Dendritic cell treated with granulocyte-macrophage colony-stimulating factor and Interleukin-4, amounts not matched to agents 40 ng/mL and 50 ng/mL, for 4 days (primary cell): ENCODE measurements at regions not wholly inside any gene's neighbourhood (a gene's known extent, or its start where the extent isn't known, plus 50 kb on each side); places are given as distances from the start of the nearest gene placed in this dataset.
A peak's percentile ranks its signal among the peaks of the same experiment; 100 is the strongest.

Source experiments
- H3K27ac Mint-ChIP-seq: one replicate; pipeline ENCODE4 v1.8.0; 2022; ENCODE audit warnings: mild to moderate bottlenecking, mixed read lengths
- H3K27me3 Mint-ChIP-seq: one replicate; pipeline ENCODE4 v1.8.0; 2022; ENCODE audit warnings: mild to moderate bottlenecking, mixed read lengths
- H3K36me3 Mint-ChIP-seq: one replicate; pipeline ENCODE4 v1.8.0; 2022; ENCODE audit warnings: low read depth, mixed read lengths
- H3K4me1 Mint-ChIP-seq: one replicate; pipeline ENCODE4 v1.8.0; 2022; ENCODE audit warnings: low read depth, mixed read lengths
- H3K4me3 Mint-ChIP-seq: one replicate; pipeline ENCODE4 v1.8.0; 2022; ENCODE audit warnings: mild to moderate bottlenecking, moderate library complexity, mixed read lengths
- H3K9me3 Mint-ChIP-seq: one replicate; pipeline ENCODE4 v1.8.0; 2022; ENCODE audit warnings: mixed read lengths
- intact Hi-C: fragments of 100-400 bp; cut with micrococcal nuclease; formaldehyde crosslinking; loops from one replicate; pipeline ENCODE4 v1.15.0; 2022

DNA sequence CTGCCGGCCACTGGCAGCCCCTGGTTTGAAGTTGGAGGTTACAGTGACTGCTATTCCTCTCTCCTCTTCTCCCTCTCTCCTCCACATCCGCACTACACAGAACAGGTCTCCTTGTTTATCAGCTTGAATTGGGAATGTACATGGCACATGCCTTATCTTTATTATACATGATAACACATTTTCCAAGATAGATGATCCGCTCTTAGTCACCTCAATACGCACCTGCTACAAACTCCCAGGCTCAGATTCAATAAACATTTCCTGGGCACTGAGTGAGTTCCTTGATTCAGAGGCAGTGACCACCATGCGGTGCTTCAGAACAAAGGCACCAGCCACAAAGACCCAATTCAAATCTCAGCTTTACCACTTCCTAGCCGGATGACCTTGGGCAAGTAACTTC, 227.7 kb downstream of the TSHZ3 start:
- Mint-ChIP-seq H3K4me1 (peaks cover 18% of the 10 kb centered on the region), H3K36me3 (no peaks in the 10 kb centered on the region), H3K4me3 (no peak overlapping the region), H3K27ac (peak overlapping the region; percentile 5), H3K9me3 (no peaks in the 10 kb centered on the region), H3K27me3 (peaks cover 22% of the 10 kb centered on the region)
- intact Hi-C loops: no loop called here

- Mint-ChIP-seq H3K4me1 (peaks cover 18% of the 10 kb centered on the region), H3K27ac (peak overlapping the region; percentile 5), H3K9me3 (no peaks in the 10 kb centered on the region), H3K36me3 (no peaks in the 10 kb centered on the region), H3K4me3 (no peak overlapping the region), H3K27me3 (peaks cover 22% of the 10 kb centered on the region)
- intact Hi-C loops: no loop called here
Measured at GRCh38 chr19:31120952-31121351, 228.3 kb downstream of the TSHZ3 start.

DNA sequence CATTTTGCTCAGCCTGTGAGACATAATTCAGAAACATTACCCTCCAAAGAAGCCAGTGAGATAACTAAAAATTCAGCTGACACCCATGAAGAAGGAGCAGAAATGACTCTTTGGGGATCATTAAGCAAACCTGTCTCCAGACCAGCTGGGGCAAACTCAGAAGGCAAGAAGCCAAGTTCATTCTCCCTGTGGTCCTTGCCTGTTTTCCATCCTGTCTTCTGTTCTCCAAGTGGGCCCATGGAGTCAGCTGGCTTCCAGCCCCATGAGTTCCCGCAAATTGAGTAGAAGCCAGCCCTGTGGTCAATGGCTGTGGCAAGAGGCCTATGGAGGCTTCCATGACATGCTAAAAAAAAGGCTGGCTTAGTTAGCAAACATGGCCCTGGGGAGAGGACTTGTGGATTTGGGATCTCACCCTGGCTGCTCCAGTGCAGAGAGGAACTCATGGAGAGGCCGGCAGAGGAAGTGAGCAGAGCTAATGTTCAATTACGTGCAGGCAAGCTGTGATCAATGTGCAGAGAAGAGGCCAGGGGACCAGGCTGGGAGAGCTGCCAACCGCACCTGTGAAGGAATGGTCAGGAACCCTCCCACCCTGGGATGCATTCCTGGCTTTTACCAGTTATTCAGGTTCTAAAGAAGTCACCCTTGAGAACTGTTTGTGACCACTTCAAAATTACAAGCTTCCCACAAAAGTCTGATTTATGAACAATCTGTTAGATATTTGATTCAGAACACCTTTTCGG, 229.1 kb downstream of the TSHZ3 start:
- Mint-ChIP-seq H3K27me3 (peaks cover 19% of the 10 kb centered on the region), H3K27ac (no peak overlapping the region), H3K9me3 (no peaks in the 10 kb centered on the region), H3K4me1 (peaks cover 18% of the 10 kb centered on the region), H3K4me3 (no peak overlapping the region), H3K36me3 (no peaks in the 10 kb centered on the region)
- intact Hi-C loops: no loop called here

- Mint-ChIP-seq H3K9me3 (no peaks in the 10 kb centered on the region), H3K4me3 (no peak overlapping the region), H3K27me3 (peaks cover 23% of the 10 kb centered on the region), H3K4me1 (peaks cover 18% of the 10 kb centered on the region), H3K36me3 (no peaks in the 10 kb centered on the region), H3K27ac (peak overlapping the region; percentile 43)
- intact Hi-C loops: no loop called here
Measured at GRCh38 chr19:31118986-31119385, 230.2 kb downstream of the TSHZ3 start.

DNA sequence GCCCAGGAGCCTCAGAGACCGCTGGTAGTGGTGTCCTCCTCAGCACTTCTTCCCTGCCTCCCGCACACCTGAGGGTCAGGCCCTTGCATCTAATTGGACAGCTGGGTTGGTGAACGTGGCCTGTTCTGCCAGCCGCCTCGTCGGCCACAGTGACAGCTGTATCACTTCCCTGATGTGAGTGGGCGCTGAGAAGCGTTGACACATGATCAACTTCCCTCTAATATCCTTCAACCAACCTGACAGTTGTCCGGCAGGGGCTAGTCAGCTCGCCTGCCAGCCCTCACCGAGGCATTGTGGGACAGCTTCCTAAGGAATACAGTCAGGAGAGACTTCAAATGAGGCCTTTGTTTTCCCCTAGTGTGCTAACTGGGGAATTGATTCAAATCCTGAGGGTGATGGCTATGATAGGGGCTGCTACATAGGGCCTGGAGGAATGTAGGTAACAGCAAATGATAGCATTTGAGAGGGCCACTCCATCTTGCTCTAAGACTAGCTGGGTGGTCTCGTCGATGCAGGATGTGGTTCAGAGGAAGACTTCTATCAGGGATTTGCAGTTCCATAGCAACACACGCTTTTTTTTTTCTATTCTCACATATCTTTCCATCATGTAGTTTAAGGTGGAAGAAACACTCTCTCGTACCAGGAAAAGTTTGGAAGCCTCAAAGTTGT, 230.8 kb downstream of the TSHZ3 start:
- intact Hi-C loops: no loop called here

DNA sequence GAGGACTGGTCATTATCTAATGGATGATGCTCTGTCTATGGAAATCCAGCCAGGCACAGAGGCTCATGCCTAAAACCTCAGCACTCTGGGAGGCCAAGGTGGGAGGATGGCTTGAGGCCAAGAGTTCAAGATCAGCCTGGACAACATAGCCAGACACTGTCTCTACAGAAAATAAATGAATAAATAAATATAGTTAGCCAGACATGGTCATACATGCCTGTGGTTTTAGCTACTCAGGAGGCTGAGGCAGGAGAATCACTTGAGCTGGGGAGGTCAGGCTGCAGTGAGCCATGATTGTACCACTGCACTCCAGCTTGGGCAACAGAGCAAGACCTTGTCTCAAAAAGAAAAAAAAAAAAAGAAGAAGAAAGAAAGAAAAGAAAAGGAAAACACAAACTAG, 234.7 kb downstream of the TSHZ3 start:
- H3K4me1 Mint-ChIP-seq: peaks cover 15% of the 10 kb centered on the region
- peaks cover 37% of the 10 kb centered on the region for H3K27me3 Mint-ChIP-seq
- no peak overlapping the region for H3K27ac Mint-ChIP-seq
- no peaks in the 10 kb centered on the region for H3K9me3 Mint-ChIP-seq
- intact Hi-C loops: no loop called here
- H3K36me3 Mint-ChIP-seq: no peaks in the 10 kb centered on the region
- H3K4me3 Mint-ChIP-seq: no peak overlapping the region

More for the DNA sequence above, 230.8 kb downstream of the TSHZ3 start:
- Mint-ChIP-seq H3K9me3 (no peaks in the 10 kb centered on the region), H3K36me3 (no peaks in the 10 kb centered on the region), H3K27ac (peak overlapping the region; percentile 43), H3K27me3 (peaks cover 21% of the 10 kb centered on the region), H3K4me3 (no peak overlapping the region), H3K4me1 (peaks cover 18% of the 10 kb centered on the region)

DNA sequence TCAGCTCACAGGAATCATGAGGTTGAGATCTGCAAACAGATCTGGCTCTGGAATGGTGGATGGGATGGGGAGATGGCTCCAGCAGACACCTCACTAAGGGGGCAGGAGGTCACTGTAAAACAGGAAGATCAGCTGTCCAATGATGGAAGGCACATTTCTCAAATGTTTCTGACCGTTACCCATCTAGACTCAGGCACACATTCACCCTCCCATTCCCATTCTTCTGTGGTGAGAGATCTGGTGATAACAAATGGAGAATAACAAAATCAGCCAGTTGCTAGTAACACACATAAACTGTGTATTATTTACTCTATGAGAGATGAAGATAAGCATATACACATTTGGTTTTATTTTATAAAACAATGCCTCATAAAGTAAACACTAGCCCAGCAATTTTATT, 235.9 kb downstream of the TSHZ3 start:
- Mint-ChIP-seq H3K27ac (no peak overlapping the region), H3K9me3 (no peaks in the 10 kb centered on the region), H3K27me3 (peaks cover 34% of the 10 kb centered on the region), H3K4me1 (peaks cover 21% of the 10 kb centered on the region), H3K36me3 (no peaks in the 10 kb centered on the region), H3K4me3 (no peak overlapping the region)
- intact Hi-C loops: no loop called here

GRCh38 chr19:31112158-31112557, 237.1 kb downstream of the TSHZ3 start:
- intact Hi-C loops: no loop called here
- Mint-ChIP-seq H3K27ac (no peak overlapping the region), H3K4me3 (no peak overlapping the region), H3K36me3 (no peaks in the 10 kb centered on the region), H3K9me3 (no peaks in the 10 kb centered on the region), H3K4me1 (peaks cover 26% of the 10 kb centered on the region), H3K27me3 (peaks cover 34% of the 10 kb centered on the region)

DNA sequence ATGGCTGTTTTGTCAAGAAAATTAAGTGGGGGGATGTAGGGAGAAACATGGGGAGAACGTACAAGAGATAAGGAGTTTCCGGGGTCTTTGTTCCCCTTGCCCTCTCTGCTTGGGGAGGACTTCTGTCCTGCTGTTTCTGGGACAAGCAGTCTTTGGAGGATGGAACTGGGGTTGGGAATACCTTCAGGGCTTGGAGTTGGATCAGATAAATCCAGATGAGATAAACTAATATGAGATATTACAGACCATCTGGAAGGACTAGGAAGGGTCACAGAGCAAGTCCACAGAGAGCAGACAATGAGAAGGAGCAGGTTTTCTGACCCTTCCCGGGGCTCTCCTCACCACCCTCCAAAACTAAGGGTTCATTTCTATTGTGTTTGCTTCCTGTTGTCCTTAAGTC, 237.5 kb downstream of the TSHZ3 start:
- no peaks in the 10 kb centered on the region for H3K9me3 Mint-ChIP-seq
- H3K4me3 Mint-ChIP-seq: no peak overlapping the region
- intact Hi-C loops: no loop called here
- H3K4me1 Mint-ChIP-seq: peaks cover 29% of the 10 kb centered on the region
- no peak overlapping the region for H3K27ac Mint-ChIP-seq
- no peaks in the 10 kb centered on the region for H3K36me3 Mint-ChIP-seq
- peaks cover 34% of the 10 kb centered on the region for H3K27me3 Mint-ChIP-seq

DNA sequence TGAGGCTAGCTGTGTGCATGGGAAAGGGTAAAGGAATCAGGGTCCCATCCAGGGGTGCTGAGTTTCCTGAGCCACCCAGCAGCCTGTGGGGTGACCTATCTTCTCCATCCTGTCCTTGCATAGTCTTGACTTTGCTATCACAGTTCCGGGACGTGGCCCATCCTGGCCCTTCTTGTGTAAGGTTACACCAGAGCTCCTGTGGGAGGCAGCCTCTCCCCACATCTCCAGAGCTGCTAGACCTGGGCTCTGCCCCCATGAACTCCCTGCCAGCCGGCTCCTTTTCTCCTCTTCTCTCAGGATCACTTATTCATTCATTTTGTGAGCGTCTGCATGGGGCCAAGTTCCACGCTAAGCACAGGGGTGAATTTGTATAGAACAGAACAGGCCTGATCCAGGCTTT, 238.9 kb downstream of the TSHZ3 start:
- Mint-ChIP-seq H3K36me3 (no peaks in the 10 kb centered on the region), H3K27me3 (peaks cover 34% of the 10 kb centered on the region), H3K9me3 (no peaks in the 10 kb centered on the region), H3K4me1 (peaks cover 29% of the 10 kb centered on the region), H3K4me3 (no peak overlapping the region), H3K27ac (no peak overlapping the region)
- intact Hi-C loops: no loop called here

DNA sequence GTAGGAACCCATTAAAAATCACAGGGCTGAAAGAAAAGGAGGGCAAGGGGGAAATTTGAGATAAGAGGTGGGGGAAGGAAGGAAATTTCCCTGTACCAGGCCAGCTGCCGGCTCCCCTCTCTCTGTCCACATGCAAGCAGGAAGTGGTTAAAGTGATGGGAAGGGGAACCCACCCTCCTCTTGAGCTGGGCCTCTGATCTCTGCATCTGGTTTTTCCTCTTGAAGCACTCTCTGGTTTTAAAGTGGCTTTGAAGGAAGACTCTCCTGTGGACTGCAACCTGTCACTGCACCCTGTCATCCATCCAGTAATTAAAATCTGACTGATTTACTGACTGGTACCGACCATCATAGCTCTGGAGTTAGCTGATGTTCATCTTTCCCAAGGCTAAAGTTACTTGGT, 239.6 kb downstream of the TSHZ3 start:
- intact Hi-C loops: no loop called here
- no peak overlapping the region for H3K4me3 Mint-ChIP-seq
- no peaks in the 10 kb centered on the region for H3K9me3 Mint-ChIP-seq
- no peaks in the 10 kb centered on the region for H3K36me3 Mint-ChIP-seq
- H3K4me1 Mint-ChIP-seq: peaks cover 29% of the 10 kb centered on the region
- H3K27me3 Mint-ChIP-seq: peaks cover 37% of the 10 kb centered on the region
- H3K27ac Mint-ChIP-seq: no peak overlapping the region

GRCh38 chr19:31107096-31107495, 242.1 kb downstream of the TSHZ3 start:
- Mint-ChIP-seq H3K36me3 (no peaks in the 10 kb centered on the region), H3K27ac (no peak overlapping the region), H3K27me3 (peaks cover 29% of the 10 kb centered on the region), H3K4me1 (peaks cover 37% of the 10 kb centered on the region), H3K9me3 (no peaks in the 10 kb centered on the region), H3K4me3 (no peak overlapping the region)
- intact Hi-C loops: no loop called here

GRCh38 chr19:31105761-31106160, 243.5 kb downstream of the TSHZ3 start:
- Mint-ChIP-seq H3K9me3 (no peaks in the 10 kb centered on the region), H3K36me3 (no peaks in the 10 kb centered on the region)
- intact Hi-C loops: no loop called here

DNA sequence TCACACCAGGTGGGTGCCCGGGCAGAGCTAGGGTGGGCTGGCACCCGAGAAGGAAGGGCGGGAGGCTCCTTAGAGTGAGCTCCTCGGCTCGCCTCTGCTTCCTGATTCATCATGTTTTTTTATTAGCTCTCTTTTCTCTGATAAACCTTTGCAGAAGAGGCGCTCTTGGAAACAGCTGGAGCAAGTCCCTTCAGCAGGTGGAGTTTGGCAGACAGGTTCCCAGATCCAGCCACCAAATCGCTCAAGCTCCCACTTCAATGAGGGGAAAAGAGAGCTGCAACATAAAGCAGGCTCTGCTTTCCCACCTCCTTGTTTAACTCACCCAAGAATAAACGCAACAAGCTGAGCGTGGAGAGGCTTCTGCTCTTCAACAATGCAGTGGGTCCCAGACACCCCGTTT, 244.8 kb downstream of the TSHZ3 start:
- H3K36me3 Mint-ChIP-seq: no peaks in the 10 kb centered on the region
- H3K4me1 Mint-ChIP-seq: peaks cover 46% of the 10 kb centered on the region
- no peaks in the 10 kb centered on the region for H3K9me3 Mint-ChIP-seq
- no peak overlapping the region for H3K27ac Mint-ChIP-seq
- intact Hi-C loops: no loop called here
- H3K27me3 Mint-ChIP-seq: peaks cover 14% of the 10 kb centered on the region
- no peak overlapping the region for H3K4me3 Mint-ChIP-seq

More at GRCh38 chr19:31105761-31106160, 243.5 kb downstream of the TSHZ3 start:
- peaks cover 22% of the 10 kb centered on the region for H3K27me3 Mint-ChIP-seq
- no peak overlapping the region for H3K27ac Mint-ChIP-seq
- no peak overlapping the region for H3K4me3 Mint-ChIP-seq
- H3K4me1 Mint-ChIP-seq: peaks cover 43% of the 10 kb centered on the region
